DND-41 (cell line): ENCODE measurements at regions not wholly inside any gene's neighbourhood (a gene's known extent, or its start where the extent isn't known, plus 50 kb on each side); places are given as distances from the start of the nearest gene placed in this dataset.

Source experiments
- CTCF ChIP-seq: IDR thresholded peaks from 2 replicates; pipeline ENCODE4 v1.5.1; 2012; ENCODE audit warnings: borderline replicate concordance, low read length, moderate library complexity, mild to moderate bottlenecking; ENCODE audit not compliant: poor library complexity, severe bottlenecking; ENCODE audit errors: extremely low read depth
- EZH2 ChIP-seq: IDR thresholded peaks from 3 replicates; pipeline ENCODE4 v1.6.1; 2012; ENCODE audit warnings: borderline replicate concordance, low read depth, mild to moderate bottlenecking, moderate library complexity, low read length, inconsistent platforms; ENCODE audit not compliant: severe bottlenecking

GRCh38 chr13:67792151-67792676 is 562.1 kb upstream of the PCDH9 start:
- TF ChIP-seq CTCF, result no peak
- no peak for TF ChIP-seq EZH2
